CD4-positive, CD25-positive, alpha-beta regulatory T cell (primary cell): ENCODE measurements at regions not wholly inside any gene's neighbourhood (a gene's known extent, or its start where the extent isn't known, plus 50 kb on each side); places are given as distances from the start of the nearest gene placed in this dataset.
A peak's percentile ranks its signal among the peaks of the same experiment; 100 is the strongest.

Source experiments
- ATAC-seq, 2 donors: fragments of 150-1000 bp; cut with Tn5 transposase; one replicate each; pipeline ENCODE4 v1.10.0; 2021; ENCODE audit warnings: low read depth in 2 of 2, moderate number of reproducible peaks in 2 of 2, moderate library complexity in 1 of 2
- DNase-seq, 3 donors: peaks; one replicate each; pipeline versions ENCODE4 v3.0.0 to v3.0.0-alpha.2; 2012 to 2022; ENCODE audit warnings: mixed read lengths in 1 of 3
- H3K27ac ChIP-seq: one replicate; pipeline ENCODE4 v1.7.0; 2013; ENCODE audit warnings: mild to moderate bottlenecking, low read length; ENCODE audit not compliant: insufficient read depth, poor library complexity, severe bottlenecking
- H3K27me3 ChIP-seq: one replicate; pipeline ENCODE4 v1.7.0; 2013; ENCODE audit warnings: low read length; ENCODE audit not compliant: control insufficient read depth, insufficient read depth
- H3K36me3 ChIP-seq: one replicate; pipeline ENCODE4 v1.7.0; 2013; ENCODE audit warnings: mild to moderate bottlenecking, low read length, moderate library complexity; ENCODE audit not compliant: control insufficient read depth, insufficient read depth
- H3K4me1 ChIP-seq: 2 replicates; pipeline ENCODE4 v1.7.0; 2013; ENCODE audit warnings: mild to moderate bottlenecking, low read length; ENCODE audit not compliant: insufficient read depth, control insufficient read depth, poor library complexity, severe bottlenecking
- H3K4me3 ChIP-seq: one replicate; pipeline ENCODE4 v1.7.0; 2013; ENCODE audit warnings: low read depth, mild to moderate bottlenecking, low read length, moderate library complexity
- H3K9me3 ChIP-seq, 2 experiments: 1 replicate in 1 of 2; 2 replicates in 1 of 2; pipeline ENCODE4 v1.7.0; 2013; ENCODE audit warnings: low read length in 2 of 2, mild to moderate bottlenecking in 1 of 2, moderate library complexity in 1 of 2; ENCODE audit not compliant: control insufficient read depth in 2 of 2
- H3K27ac Mint-ChIP-seq, 3 donors: one replicate each; pipeline ENCODE4 v1.8.0; 2020 to 2022; ENCODE audit warnings: mild to moderate bottlenecking in 3 of 3, mixed read lengths in 3 of 3, moderate library complexity in 2 of 3
- H3K27me3 Mint-ChIP-seq: one replicate; pipeline ENCODE4 v1.8.0; 2022; ENCODE audit warnings: mild to moderate bottlenecking, mixed read lengths
- H3K36me3 Mint-ChIP-seq: one replicate; pipeline ENCODE4 v1.8.0; 2020; ENCODE audit warnings: mixed read lengths
- H3K4me1 Mint-ChIP-seq, 4 donors: one replicate each; pipeline ENCODE4 v1.8.0; 2020 to 2022; ENCODE audit warnings: mixed read lengths in 4 of 4, mild to moderate bottlenecking in 1 of 4
- H3K4me3 Mint-ChIP-seq, 4 donors: one replicate each; pipeline ENCODE4 v1.8.0; 2020 to 2022; ENCODE audit warnings: mild to moderate bottlenecking in 4 of 4, mixed read lengths in 4 of 4, moderate library complexity in 3 of 4
- H3K9me3 Mint-ChIP-seq, 7 donors: one replicate each; pipeline ENCODE4 v1.8.0; 2020 to 2022; ENCODE audit warnings: mixed read lengths in 7 of 7, mild to moderate bottlenecking in 3 of 7, moderate library complexity in 2 of 7

DNA sequence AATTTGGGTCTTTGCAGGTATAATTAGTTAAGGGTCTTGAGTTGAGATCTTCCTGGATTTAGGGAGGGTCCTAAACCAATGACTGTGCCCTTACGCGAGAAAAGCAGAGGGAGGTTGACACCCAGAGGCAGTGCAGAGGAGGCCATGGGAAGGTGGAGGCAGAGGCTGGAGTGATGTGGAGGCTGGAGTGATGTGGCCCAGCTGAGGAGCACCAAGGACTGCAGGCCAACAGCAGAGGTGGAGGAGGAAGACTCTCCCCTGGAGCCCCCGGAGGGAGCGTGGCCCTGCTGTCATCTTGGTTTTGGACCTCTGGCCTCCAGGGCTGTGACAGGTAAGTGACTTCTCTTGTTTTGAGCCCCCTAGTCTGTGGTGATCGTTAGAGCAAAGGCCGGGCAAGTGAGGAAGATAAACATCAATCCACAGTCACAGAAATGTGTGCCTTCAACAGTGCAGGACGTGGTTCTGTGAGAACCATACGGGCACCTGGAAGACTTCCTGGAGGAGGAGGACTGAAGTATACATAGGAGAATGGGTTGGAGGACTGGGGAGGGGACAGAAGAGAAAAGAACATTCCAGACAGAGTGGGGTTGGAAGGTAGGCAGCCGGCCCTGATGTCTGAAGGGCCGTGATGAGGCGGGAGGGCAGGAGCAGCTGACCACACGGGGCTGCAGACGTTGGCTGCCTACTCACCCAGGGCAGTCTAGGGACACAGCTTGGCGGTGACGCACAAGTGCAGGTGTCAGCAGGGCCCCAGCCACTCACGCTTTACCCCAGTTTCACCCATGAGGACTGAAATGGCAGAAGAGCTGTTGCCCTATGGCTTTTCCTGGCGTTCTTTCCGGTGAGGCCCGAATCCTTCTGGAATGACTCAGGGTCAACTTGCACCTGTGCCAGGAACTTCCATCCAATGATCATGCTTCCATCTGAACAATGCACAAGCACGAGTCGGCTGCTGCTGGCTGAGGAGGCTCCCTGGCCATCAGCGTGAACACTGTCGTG lies 270.2 kb downstream of the CTTN start:
- no peaks in the 10 kb centered on the region for H3K36me3 Mint-ChIP-seq
- no peaks in the 10 kb centered on the region for H3K4me1 ChIP-seq
- ATAC-seq (no peak), DNase-seq (no peak)
- no peak overlapping the region for H3K4me3 ChIP-seq
- peaks cover 0 to 2% (median 0%) of the 10 kb centered on the region in 7 donors for H3K9me3 Mint-ChIP-seq
- H3K27me3 Mint-ChIP-seq: peaks cover 12% of the 10 kb centered on the region
- no peaks in the 10 kb centered on the region for H3K27me3 ChIP-seq
- no peaks in the 10 kb centered on the region for H3K4me1 Mint-ChIP-seq
- H3K36me3 ChIP-seq: no peaks in the 10 kb centered on the region
- no peaks in the 10 kb centered on the region for H3K9me3 ChIP-seq
- no peak overlapping the region for H3K27ac Mint-ChIP-seq
- no peak overlapping the region for H3K27ac ChIP-seq
- H3K4me3 Mint-ChIP-seq: peak overlapping the region in 1 of 4 donors; percentile 43

GRCh38 chr11:70669281-70669680 lies 271.0 kb downstream of the CTTN start:
- Histone ChIP-seq H3K27me3 (no peaks in the 10 kb centered on the region), H3K36me3 (no peaks in the 10 kb centered on the region), H3K4me1 (no peaks in the 10 kb centered on the region), H3K9me3 (no peaks in the 10 kb centered on the region), H3K27ac (no peak overlapping the region), H3K4me3 (no peak overlapping the region)
- DNase-seq (no peak), ATAC-seq (no peak)
- Mint-ChIP-seq H3K9me3 (peaks cover 0 to 2% (median 0%) of the 10 kb centered on the region in 7 donors), H3K27me3 (peaks cover 12% of the 10 kb centered on the region), H3K4me3 (no peak overlapping the region), H3K36me3 (no peaks in the 10 kb centered on the region), H3K27ac (no peak overlapping the region), H3K4me1 (no peaks in the 10 kb centered on the region)

DNA sequence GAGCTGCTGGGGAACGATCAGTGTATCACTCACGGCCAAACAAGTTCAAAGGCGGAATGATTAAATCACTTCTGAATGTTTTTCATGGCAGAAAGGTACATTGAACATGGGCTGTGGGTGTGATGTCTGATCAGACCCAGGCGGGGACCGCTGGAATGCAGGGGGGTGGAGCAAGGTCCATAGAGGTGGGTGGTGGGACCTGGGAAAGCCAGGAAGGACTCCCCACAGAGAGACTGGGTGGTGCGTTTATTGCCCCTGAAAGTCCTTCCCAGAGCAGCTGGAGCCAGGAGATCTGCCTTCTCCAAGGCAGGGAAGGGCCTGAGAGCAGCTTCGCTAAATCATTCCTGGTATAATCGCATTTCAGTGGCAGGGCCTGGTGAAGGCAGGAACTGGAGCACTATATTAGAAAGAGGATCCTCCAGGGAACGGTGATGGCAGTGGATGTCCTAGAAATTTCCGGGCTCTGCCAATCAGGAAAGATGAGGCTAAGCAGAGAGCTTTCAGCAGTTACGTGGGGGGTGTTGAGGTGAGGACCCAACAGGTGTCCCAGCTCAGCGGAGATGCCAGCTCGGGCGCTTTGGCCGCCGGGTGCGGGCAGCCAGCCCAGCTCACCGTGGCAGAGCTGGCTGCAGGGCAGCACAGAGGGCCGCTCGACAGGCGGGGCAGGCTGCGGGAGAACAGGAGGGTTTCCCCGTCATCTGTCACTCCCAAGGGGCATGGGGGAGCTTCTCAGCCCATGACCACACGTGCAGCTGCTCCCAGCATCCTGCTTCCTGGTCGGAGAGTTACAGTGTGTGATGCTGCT lies 271.7 kb downstream of the CTTN start:
- H3K27me3 Mint-ChIP-seq: peaks cover 10% of the 10 kb centered on the region
- no peaks in the 10 kb centered on the region for H3K36me3 Mint-ChIP-seq
- H3K27ac Mint-ChIP-seq: no peak overlapping the region
- Histone ChIP-seq H3K4me3 (no peak overlapping the region), H3K27me3 (no peaks in the 10 kb centered on the region), H3K27ac (no peak overlapping the region), H3K36me3 (no peaks in the 10 kb centered on the region), H3K9me3 (no peaks in the 10 kb centered on the region), H3K4me1 (no peaks in the 10 kb centered on the region)
- no peak for DNase-seq
- H3K4me3 Mint-ChIP-seq: no peak overlapping the region
- no peak for ATAC-seq
- H3K4me1 Mint-ChIP-seq: no peaks in the 10 kb centered on the region
- peaks cover 0 to 2% (median 0%) of the 10 kb centered on the region in 7 donors for H3K9me3 Mint-ChIP-seq

DNA sequence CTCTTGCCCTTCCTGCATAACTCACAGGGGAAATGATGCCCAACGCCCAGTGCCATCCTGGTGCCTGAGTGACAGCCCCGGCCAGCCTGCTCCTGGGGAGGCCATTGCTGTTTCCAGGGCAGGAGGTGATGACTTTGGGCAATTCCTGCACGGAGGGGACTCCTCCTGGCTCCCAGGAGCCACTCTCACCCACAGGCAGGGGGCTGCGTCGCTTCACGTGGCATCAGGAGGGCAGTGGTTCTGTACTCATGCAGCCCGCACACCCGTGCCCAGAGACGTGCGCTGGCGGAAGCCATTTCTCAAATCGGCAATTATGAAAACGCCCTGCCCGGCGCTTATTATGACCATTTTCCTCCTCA lies 272.3 kb downstream of the CTTN start:
- no peak for ATAC-seq

DNA sequence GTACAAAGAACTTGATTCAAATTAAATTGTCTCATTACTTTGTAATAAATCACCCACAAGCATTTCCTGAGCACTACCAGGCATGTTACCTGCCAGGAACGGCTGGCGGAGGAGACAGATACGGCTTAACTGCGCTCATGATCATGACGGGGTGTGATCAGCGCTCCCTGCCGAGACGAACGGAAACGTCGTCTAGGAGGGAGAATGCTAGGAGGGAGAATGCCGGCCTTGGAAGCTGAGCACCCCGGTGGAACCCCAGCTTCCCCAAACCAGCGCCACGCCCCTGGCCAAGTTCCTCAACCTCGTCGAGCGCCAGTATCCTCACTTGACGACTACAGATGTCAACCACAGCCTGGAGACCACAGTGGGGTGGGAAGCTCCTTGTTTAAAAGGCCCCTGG lies 272.8 kb downstream of the CTTN start:
- peaks cover 0 to 2% (median 0%) of the 10 kb centered on the region in 7 donors for H3K9me3 Mint-ChIP-seq
- H3K4me3 Mint-ChIP-seq: no peak overlapping the region
- Histone ChIP-seq H3K27me3 (no peaks in the 10 kb centered on the region), H3K36me3 (no peaks in the 10 kb centered on the region), H3K4me3 (no peak overlapping the region), H3K9me3 (no peaks in the 10 kb centered on the region), H3K4me1 (no peaks in the 10 kb centered on the region), H3K27ac (no peak overlapping the region)
- H3K27me3 Mint-ChIP-seq: peaks cover 8% of the 10 kb centered on the region
- ATAC-seq (no peak), DNase-seq (no peak)
- no peaks in the 10 kb centered on the region for H3K36me3 Mint-ChIP-seq
- H3K27ac Mint-ChIP-seq: no peak overlapping the region
- H3K4me1 Mint-ChIP-seq: no peaks in the 10 kb centered on the region

More for the DNA sequence above, 272.3 kb downstream of the CTTN start:
- no peaks in the 10 kb centered on the region for H3K9me3 ChIP-seq
- Mint-ChIP-seq H3K27ac (no peak overlapping the region), H3K4me3 (no peak overlapping the region), H3K9me3 (peaks cover 0 to 2% (median 0%) of the 10 kb centered on the region in 7 donors), H3K4me1 (no peaks in the 10 kb centered on the region), H3K36me3 (no peaks in the 10 kb centered on the region), H3K27me3 (peaks cover 8% of the 10 kb centered on the region)
- no peak for DNase-seq
- H3K36me3 ChIP-seq: no peaks in the 10 kb centered on the region
- H3K4me3 ChIP-seq: no peak overlapping the region
- H3K4me1 ChIP-seq: no peaks in the 10 kb centered on the region
- no peaks in the 10 kb centered on the region for H3K27me3 ChIP-seq
- H3K27ac ChIP-seq: no peak overlapping the region

DNA sequence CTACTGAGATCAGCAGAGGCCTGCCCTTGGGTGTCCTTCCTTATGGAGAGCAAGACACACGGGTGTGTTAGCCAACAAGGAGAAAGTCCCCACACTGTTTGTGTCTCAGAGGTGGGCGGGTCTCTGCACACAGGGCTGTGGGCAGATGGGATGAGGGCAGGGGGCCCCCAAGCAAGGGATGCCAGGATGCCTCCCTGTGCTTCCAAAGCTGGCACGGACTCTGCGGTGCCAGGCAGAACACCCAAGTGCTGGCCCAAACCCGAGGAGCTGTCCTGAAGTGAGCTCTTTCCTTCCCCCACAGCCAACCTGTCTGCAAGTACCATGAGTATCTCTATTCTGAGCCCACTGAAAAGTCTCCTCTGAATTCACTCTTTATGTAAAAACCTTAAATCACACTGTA lies 273.3 kb downstream of the CTTN start:
- H3K36me3 ChIP-seq: no peaks in the 10 kb centered on the region
- Mint-ChIP-seq H3K9me3 (peaks cover 0 to 2% (median 0%) of the 10 kb centered on the region in 7 donors), H3K27ac (no peak overlapping the region), H3K4me3 (no peak overlapping the region), H3K4me1 (no peaks in the 10 kb centered on the region), H3K27me3 (peaks cover 7% of the 10 kb centered on the region), H3K36me3 (no peaks in the 10 kb centered on the region)
- no peak overlapping the region for H3K27ac ChIP-seq
- H3K27me3 ChIP-seq: no peaks in the 10 kb centered on the region
- no peak overlapping the region for H3K4me3 ChIP-seq
- ATAC-seq (no peak), DNase-seq (no peak)
- H3K9me3 ChIP-seq: no peaks in the 10 kb centered on the region
- H3K4me1 ChIP-seq: no peaks in the 10 kb centered on the region

DNA sequence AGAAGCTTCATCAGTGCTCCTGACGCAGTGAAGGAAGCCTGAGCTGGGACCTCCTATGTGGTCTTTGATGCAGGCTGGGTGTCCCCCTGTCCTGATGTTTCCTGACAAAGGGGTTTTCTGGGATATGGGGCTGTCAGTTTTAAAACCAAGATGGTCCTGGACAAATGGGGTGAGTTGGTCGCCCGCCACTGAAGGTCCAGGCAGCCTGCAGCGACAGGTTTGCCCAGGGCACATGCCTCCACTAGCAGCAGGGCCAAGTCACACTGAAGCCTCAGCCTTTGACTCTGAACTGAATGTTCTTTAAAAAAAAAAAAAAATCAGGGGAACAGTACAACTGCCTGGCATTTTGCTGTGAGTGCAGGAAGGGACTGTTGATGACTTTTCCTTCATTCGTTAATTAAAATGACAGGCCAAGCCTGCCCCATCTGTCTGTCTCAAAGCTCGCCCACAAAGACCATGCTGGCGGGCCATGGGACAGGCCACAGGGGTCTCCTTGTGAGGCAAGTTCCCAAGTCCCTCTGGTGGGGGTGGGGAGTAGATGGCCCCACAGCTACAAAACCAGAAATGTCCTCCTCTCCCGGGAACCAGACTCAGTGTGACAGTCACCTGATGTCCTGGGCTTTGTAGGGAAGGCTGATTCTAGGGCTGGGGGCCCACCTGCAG lies 274.8 kb downstream of the CTTN start:
- ATAC-seq: no peak
- no peaks in the 10 kb centered on the region for H3K36me3 Mint-ChIP-seq

More for the DNA sequence above, 274.8 kb downstream of the CTTN start:
- H3K9me3 ChIP-seq: no peaks in the 10 kb centered on the region
- Mint-ChIP-seq H3K9me3 (peaks cover 0 to 2% (median 0%) of the 10 kb centered on the region in 7 donors), H3K4me3 (no peak overlapping the region), H3K4me1 (no peaks in the 10 kb centered on the region), H3K27ac (no peak overlapping the region), H3K27me3 (no peaks in the 10 kb centered on the region)
- H3K27ac ChIP-seq: no peak overlapping the region
- no peak for DNase-seq
- H3K36me3 ChIP-seq: no peaks in the 10 kb centered on the region
- H3K27me3 ChIP-seq: no peaks in the 10 kb centered on the region
- H3K4me1 ChIP-seq: no peaks in the 10 kb centered on the region
- H3K4me3 ChIP-seq: no peak overlapping the region
